K562 (cell line): ENCODE measurements at regions not wholly inside any gene's neighbourhood (a gene's known extent, or its start where the extent isn't known, plus 50 kb on each side); places are given as distances from the start of the nearest gene placed in this dataset.
A peak's percentile ranks its signal among the peaks of the same experiment; 100 is the strongest.

ENCODE experiments used
- ATF1 ChIP-seq, 2 experiments: fragments of 450-650 bp in 1 of 2; IDR thresholded peaks; 2 replicates each; pipeline ENCODE4 v1.6.1; 2016; ENCODE audit warnings: missing compliant biosample characterization in 1 of 2, missing genetic modification characterization in 1 of 2
- BACH1 ChIP-seq: fragments of 200-800 bp; sonication (Bioruptor generic); IDR thresholded peaks from 2 replicates; pipeline ENCODE4 v1.6.1; 2016; ENCODE audit warnings: missing genetic modification characterization, missing compliant biosample characterization
- CBX1 ChIP-seq: sonication (generic); IDR thresholded peaks from 2 replicates; pipeline ENCODE4 v1.6.1; 2016; ENCODE audit warnings: antibody characterized with exemption, low read depth, mild to moderate bottlenecking
- CTBP1 ChIP-seq: fragments of 450-650 bp; IDR thresholded peaks from 2 replicates; pipeline ENCODE4 v1.6.1; 2016; ENCODE audit warnings: borderline replicate concordance
- CTCF ChIP-seq, 3 experiments: IDR thresholded peaks in 2 of 3; conservative IDR thresholded peaks in 1 of 3; 2 replicates each; pipeline ENCODE4 v1.5.1; 2011 to 2012; ENCODE audit warnings: low read length in 3 of 3, mild to moderate bottlenecking in 3 of 3, control low read depth in 2 of 3, improper control_type of control experiment in 1 of 3, inconsistent platforms in 1 of 3, low read depth in 1 of 3, mixed read lengths in 1 of 3, moderate library complexity in 1 of 3; ENCODE audit not compliant: insufficient read depth in 2 of 3
- EP400 ChIP-seq: fragments of 450-650 bp; IDR thresholded peaks from 2 replicates; pipeline ENCODE4 v1.6.1; 2017; ENCODE audit warnings: antibody characterized with exemption, mild to moderate bottlenecking, moderate library complexity
- JUN ChIP-seq, 2 experiments: sonication (generic) in 1 of 2; formaldehyde crosslinking in 1 of 2; IDR thresholded peaks; 2 replicates each; pipeline versions ENCODE4 v1.6.1 to v1.8.0; 2012 to 2022; ENCODE audit warnings: borderline replicate concordance in 2 of 2, mild to moderate bottlenecking in 2 of 2, improper control_type of control experiment in 1 of 2, low read depth in 1 of 2, low read length in 1 of 2, missing genetic modification reagents in 1 of 2
- L3MBTL2 ChIP-seq: fragments of 450-650 bp; IDR thresholded peaks from 2 replicates; pipeline ENCODE4 v1.6.1; 2016; ENCODE audit warnings: mild to moderate bottlenecking, moderate library complexity
- LCOR ChIP-seq: sonication (generic); formaldehyde crosslinking; IDR thresholded peaks from 2 replicates; pipeline ENCODE4 v1.8.0; 2022; ENCODE audit warnings: mild to moderate bottlenecking, missing genetic modification reagents
- MNT ChIP-seq, 2 experiments: fragments of 450-650 bp; conservative IDR thresholded peaks; 2 replicates each; pipeline ENCODE4 v1.6.1; 2017; ENCODE audit warnings: mild to moderate bottlenecking in 2 of 2, moderate library complexity in 2 of 2
- NFATC3 ChIP-seq: fragments of 450-650 bp; IDR thresholded peaks from 2 replicates; pipeline ENCODE4 v1.6.1; 2017; ENCODE audit warnings: mild to moderate bottlenecking
- POLR2A ChIP-seq: fragments of 450-650 bp; conservative IDR thresholded peaks from 2 replicates; pipeline ENCODE4 v1.6.1; 2016
- SMAD4 ChIP-seq: fragments of 250-450 bp; sonication (Bioruptor Pico); conservative IDR thresholded peaks from 2 replicates; pipeline ENCODE4 v1.8.0; 2021; ENCODE audit warnings: inconsistent platforms, mild to moderate bottlenecking, moderate library complexity
- THRA ChIP-seq: fragments of 450-650 bp; IDR thresholded peaks from 2 replicates; pipeline ENCODE4 v1.6.1; 2017; ENCODE audit warnings: mild to moderate bottlenecking, moderate library complexity
- TRIM24 ChIP-seq, 2 experiments: fragments of 450-650 bp; IDR thresholded peaks; 2 replicates each; pipeline ENCODE4 v1.6.1; 2016
- TSC22D4 ChIP-seq: fragments of 450-650 bp; IDR thresholded peaks from 2 replicates; pipeline ENCODE4 v1.6.1; 2016; ENCODE audit warnings: missing genetic modification characterization, missing biosample characterization, control low read depth
- ZFPM2 ChIP-seq: fragments of 250-450 bp; sonication (Bioruptor Pico); IDR thresholded peaks from 2 replicates; pipeline ENCODE4 v1.5.1; 2022; ENCODE audit warnings: mild to moderate bottlenecking
- ZNF197 ChIP-seq: fragments of 200-800 bp; sonication (Bioruptor generic); IDR thresholded peaks from 2 replicates; pipeline ENCODE4 v1.6.1; 2016; ENCODE audit warnings: low read depth, missing genetic modification characterization, missing compliant biosample characterization
- ZNF589 ChIP-seq: fragments of 200-800 bp; sonication (Bioruptor generic); IDR thresholded peaks from 2 replicates; pipeline ENCODE4 v1.6.1; 2016; ENCODE audit warnings: low read depth, missing genetic modification characterization, missing compliant biosample characterization
- ZNF766 ChIP-seq: fragments of 200-800 bp; sonication (Bioruptor generic); conservative IDR thresholded peaks from 2 replicates; pipeline ENCODE4 v1.6.1; 2016; ENCODE audit warnings: missing genetic modification characterization, missing compliant biosample characterization
- TF ChIP-seq, protein P1 (sequence below): fragments of 450-650 bp; IDR thresholded peaks from 2 replicates; pipeline ENCODE4 v1.6.1; 2017; ENCODE audit warnings: antibody characterized with exemption

DNA sequence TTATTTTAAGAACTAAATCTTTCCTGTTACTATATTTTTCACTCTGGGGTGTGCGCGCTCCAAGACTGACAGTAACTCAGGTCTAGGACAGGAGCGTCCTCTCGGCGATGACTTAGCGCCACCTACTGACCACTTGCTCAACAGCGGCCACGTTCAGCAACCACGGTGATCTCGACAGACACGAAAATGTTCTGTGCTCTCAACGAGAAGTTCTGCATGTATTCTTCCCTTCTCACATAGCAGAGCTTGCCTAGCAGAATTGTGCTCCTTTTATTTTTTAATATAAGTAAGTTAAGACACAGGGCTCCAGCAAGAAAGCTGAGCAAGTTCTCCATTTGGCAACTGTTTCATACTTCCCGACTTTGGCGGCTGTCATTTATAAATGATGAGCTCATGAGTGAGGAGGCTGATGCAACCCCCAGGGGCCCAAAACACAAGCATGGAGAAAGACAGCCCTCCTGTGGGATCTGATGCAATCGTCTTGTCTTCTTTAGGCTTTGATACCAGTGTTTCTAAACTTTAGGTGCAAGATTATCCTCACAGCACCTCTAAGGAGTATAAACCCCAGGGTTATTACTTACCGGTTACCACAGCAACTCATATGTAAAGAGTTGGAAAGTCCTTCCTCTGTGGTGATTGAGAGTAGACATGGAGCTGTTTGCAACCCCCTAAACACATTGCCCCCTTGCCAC is 92.6 kb downstream of the HHIPL2 start (continued):
- TF ChIP-seq ZFPM2 (CRISPR knock-in tag) (no peak), ATF1 (CRISPR knock-in tag; IDR thresholded peaks at IDR 0.05) (no peak), ATF1 (tag; IDR thresholded peaks at IDR 0.05) (peak; percentile 46; the same call in 1 of the 2 replicates), ZNF589 (0 out of 2 replicates have a peak, but pooled peaks have one; percentile 57), SMAD4 (CRISPR knock-in tag) (peak; percentile 63; the same call in 1 of the 2 replicates), LCOR (CRISPR knock-in tag) (0 out of 2 replicates have a peak, but pooled peaks have one; percentile 63), MNT (conservative IDR thresholded peaks at IDR 0.05) (0 out of 4 replicates have a peak, but pooled peaks of 1 of the 2 experiments have one; percentile 21), POLR2A (no peak), L3MBTL2 (peak; percentile 85), ZNF197 (peak; percentile 63; the same call in 1 of the 2 replicates), JUN (IDR thresholded peaks at IDR 0.05; ENCODE audit: borderline replicate concordance, low read depth, low read length) (peak; percentile 74), JUN (CRISPR knock-in tag; IDR thresholded peaks at IDR 0.05; ENCODE audit: borderline replicate concordance) (no peak), THRA (no peak), ZNF766 (0 out of 2 replicates have a peak, but pooled peaks have one; percentile 30), TSC22D4 (tag) (no peak), EP400 (peak; percentile 95), NFATC3 (peak; percentile 29; the same call in 1 of the 2 replicates), BACH1 (peak; percentile 52), CTBP1 (peak; percentile 58; the same call in 1 of the 2 replicates), TRIM24 (IDR thresholded peaks at IDR 0.05) (peak; percentile 83 to 86; a peak in 3 of 4 replicates), CBX1 (0 out of 2 replicates have a peak, but pooled peaks have one; percentile 21), CTCF (IDR thresholded peaks at IDR 0.05 in 2 of 3, conservative IDR thresholded peaks at IDR 0.05 in 1 of 3; ENCODE audit: insufficient read depth in 2 of 3, low read depth in 1 of 3, low read length in 3 of 3) (peak; percentile 93 to 98 (median 96))
- TF ChIP-seq, protein P1, sequence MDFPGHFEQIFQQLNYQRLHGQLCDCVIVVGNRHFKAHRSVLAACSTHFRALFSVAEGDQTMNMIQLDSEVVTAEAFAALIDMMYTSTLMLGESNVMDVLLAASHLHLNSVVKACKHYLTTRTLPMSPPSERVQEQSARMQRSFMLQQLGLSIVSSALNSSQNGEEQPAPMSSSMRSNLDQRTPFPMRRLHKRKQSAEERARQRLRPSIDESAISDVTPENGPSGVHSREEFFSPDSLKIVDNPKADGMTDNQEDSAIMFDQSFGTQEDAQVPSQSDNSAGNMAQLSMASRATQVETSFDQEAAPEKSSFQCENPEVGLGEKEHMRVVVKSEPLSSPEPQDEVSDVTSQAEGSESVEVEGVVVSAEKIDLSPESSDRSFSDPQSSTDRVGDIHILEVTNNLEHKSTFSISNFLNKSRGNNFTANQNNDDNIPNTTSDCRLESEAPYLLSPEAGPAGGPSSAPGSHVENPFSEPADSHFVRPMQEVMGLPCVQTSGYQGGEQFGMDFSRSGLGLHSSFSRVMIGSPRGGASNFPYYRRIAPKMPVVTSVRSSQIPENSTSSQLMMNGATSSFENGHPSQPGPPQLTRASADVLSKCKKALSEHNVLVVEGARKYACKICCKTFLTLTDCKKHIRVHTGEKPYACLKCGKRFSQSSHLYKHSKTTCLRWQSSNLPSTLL, result no peak
